A673 (cell line): ENCODE measurements at regions not wholly inside any gene's neighbourhood (a gene's known extent, or its start where the extent isn't known, plus 50 kb on each side); places are given as distances from the start of the nearest gene placed in this dataset.

Experiments
- EZH2 ChIP-seq: fragments of 200-600 bp; sonication (generic); IDR thresholded peaks from 2 replicates; pipeline ENCODE4 v1.6.1; 2017; ENCODE audit warnings: borderline replicate concordance, low read depth, mild to moderate bottlenecking, mixed read lengths, antibody characterized with exemption, low read length; ENCODE audit not compliant: poor library complexity, severe bottlenecking
- TF ChIP-seq, protein P1 (sequence below): fragments of 300-800, 200-600 bp; sonication (generic); conservative IDR thresholded peaks from 2 replicates; pipeline ENCODE4 v1.5.1; 2017; ENCODE audit warnings: low read depth, mild to moderate bottlenecking, antibody characterized with exemption, low read length, moderate library complexity, mixed read lengths

DNA sequence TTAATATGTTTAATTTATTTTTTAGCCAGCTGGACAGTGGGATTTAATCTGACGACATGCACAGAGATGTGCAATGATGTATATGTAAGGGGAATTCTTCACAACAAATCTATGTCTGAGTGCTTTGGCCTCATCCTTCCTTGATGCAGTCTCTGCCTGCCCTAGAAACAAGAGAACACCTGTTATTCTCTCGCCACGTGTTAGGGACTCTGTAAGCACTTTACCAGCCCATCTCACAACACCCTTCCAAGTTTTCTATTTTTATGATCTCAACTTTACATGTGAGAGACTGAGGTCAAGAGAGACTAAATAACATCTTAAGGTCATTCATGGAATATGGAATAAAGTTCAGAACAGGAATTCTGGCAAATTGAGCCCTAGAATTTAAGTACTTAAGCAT is 123.0 kb upstream of the GAS1 start:
- TF ChIP-seq, protein P1, sequence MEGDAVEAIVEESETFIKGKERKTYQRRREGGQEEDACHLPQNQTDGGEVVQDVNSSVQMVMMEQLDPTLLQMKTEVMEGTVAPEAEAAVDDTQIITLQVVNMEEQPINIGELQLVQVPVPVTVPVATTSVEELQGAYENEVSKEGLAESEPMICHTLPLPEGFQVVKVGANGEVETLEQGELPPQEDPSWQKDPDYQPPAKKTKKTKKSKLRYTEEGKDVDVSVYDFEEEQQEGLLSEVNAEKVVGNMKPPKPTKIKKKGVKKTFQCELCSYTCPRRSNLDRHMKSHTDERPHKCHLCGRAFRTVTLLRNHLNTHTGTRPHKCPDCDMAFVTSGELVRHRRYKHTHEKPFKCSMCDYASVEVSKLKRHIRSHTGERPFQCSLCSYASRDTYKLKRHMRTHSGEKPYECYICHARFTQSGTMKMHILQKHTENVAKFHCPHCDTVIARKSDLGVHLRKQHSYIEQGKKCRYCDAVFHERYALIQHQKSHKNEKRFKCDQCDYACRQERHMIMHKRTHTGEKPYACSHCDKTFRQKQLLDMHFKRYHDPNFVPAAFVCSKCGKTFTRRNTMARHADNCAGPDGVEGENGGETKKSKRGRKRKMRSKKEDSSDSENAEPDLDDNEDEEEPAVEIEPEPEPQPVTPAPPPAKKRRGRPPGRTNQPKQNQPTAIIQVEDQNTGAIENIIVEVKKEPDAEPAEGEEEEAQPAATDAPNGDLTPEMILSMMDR, result no peak
- TF ChIP-seq EZH2, result no peak
